Keratinocyte (primary cell): ENCODE measurements at regions not wholly inside any gene's neighbourhood (a gene's known extent, or its start where the extent isn't known, plus 50 kb on each side); places are given as distances from the start of the nearest gene placed in this dataset.

Experiments used
- EZH2 ChIP-seq: IDR thresholded peaks from one replicate; pipeline ENCODE4 v1.6.1; 2012; ENCODE audit warnings: inconsistent platforms, mild to moderate bottlenecking, low read length, moderate library complexity
- TF ChIP-seq, protein P1 (sequence below), 3 experiments: IDR thresholded peaks in 1 of 3; conservative IDR thresholded peaks in 1 of 3; optimal IDR thresholded peaks in 1 of 3; 2 replicates in 2 of 3; 3 replicates in 1 of 3; pipeline versions ENCODE3 to v1.5.1; 2011; ENCODE audit warnings: low read length in 3 of 3, mild to moderate bottlenecking in 3 of 3, moderate library complexity in 2 of 3, control low read depth in 1 of 3, inconsistent platforms in 1 of 3; ENCODE audit not compliant: insufficient read depth in 2 of 3; ENCODE audit errors: extremely low read depth in 1 of 3

DNA sequence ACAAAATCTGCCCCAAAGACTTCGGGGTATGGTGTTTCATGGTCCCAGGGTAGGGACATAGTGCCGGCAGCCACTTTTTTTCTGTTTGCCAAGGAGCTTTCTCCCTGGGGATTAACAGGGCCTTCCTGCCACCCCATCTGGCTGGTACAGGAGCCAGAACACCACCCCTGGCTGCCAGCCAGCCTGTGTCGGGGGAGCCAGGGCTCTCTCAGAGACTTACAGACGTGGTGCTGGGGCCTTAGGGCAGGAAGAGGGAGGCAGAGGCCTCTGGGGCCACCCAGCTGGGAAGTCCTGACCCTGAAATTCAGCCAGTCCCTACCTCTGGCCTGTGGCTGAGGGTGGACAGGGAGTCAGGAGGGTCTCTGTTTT lies 52.4 kb upstream of the CDON start:
- TF ChIP-seq, protein P1, sequence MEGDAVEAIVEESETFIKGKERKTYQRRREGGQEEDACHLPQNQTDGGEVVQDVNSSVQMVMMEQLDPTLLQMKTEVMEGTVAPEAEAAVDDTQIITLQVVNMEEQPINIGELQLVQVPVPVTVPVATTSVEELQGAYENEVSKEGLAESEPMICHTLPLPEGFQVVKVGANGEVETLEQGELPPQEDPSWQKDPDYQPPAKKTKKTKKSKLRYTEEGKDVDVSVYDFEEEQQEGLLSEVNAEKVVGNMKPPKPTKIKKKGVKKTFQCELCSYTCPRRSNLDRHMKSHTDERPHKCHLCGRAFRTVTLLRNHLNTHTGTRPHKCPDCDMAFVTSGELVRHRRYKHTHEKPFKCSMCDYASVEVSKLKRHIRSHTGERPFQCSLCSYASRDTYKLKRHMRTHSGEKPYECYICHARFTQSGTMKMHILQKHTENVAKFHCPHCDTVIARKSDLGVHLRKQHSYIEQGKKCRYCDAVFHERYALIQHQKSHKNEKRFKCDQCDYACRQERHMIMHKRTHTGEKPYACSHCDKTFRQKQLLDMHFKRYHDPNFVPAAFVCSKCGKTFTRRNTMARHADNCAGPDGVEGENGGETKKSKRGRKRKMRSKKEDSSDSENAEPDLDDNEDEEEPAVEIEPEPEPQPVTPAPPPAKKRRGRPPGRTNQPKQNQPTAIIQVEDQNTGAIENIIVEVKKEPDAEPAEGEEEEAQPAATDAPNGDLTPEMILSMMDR (optimal IDR thresholded peaks at IDR 0.05 in 1 of 3, IDR thresholded peaks at IDR 0.05 in 1 of 3, conservative IDR thresholded peaks at IDR 0.05 in 1 of 3; ENCODE audit: extremely low read depth in 1 of 3, insufficient read depth in 2 of 3, low read length in 3 of 3): no peak
- no peak for TF ChIP-seq EZH2
